Suppressor macrophage treated with lipopolysaccharide for 4 hours (primary cell): ENCODE measurements at regions not wholly inside any gene's neighbourhood (a gene's known extent, or its start where the extent isn't known, plus 50 kb on each side); places are given as distances from the start of the nearest gene placed in this dataset.

Experiments
- DNase-seq: peaks from one replicate; pipeline ENCODE4 v3.0.0-alpha.2; 2020

GRCh38 chr4:113849771-113850170, 88.2 kb upstream of the CAMK2D start:
- no peak for DNase-seq

DNA sequence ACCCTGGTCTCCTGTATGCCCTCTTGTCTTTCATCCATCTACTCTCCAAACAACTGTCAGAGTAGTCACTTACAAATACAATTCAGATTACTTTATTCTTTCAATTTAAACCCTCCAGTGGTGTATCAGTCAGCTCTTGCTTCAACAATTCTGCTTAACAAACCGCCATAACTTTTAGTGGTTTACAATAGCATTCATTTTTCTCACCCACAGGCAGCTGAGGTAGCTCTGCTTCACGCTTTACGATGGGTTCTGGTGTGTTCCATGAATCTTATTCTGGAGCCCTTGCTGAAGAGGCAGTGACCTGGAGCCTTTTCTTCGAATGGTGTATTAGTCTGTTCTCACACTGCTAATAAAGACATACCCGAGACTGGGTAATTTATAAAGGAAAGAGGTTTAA, 86.2 kb upstream of the CAMK2D start:
- DNase-seq, result no peak

- no peak for DNase-seq
These were observed 84.9 kb upstream of the CAMK2D start for GRCh38 chr4:113846433-113846832.

GRCh38 chr4:113845138-113845537, 83.6 kb upstream of the CAMK2D start:
- no peak for DNase-seq

DNA sequence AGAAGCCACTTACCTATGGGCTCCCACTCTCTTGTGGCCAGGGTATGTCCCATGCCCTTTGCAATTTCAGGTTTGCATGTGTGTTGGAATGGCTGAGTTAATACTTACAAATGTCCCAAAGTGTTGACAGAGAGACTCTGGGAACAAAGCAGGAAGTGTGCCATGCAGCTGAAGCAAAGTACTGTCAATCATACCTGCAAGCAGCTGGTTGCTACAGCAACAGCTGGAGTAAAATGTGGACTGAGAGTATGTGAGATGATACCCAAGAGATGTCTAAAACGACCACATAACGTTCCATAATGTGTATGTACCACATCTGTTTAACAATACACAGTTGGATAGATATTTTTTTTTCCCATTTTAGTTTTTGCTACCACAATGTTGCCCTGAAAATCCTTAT, 82.8 kb upstream of the CAMK2D start:
- no peak for DNase-seq

- no peak for DNase-seq
These were observed 79.3 kb upstream of the CAMK2D start for GRCh38 chr4:113840861-113841260.

DNA sequence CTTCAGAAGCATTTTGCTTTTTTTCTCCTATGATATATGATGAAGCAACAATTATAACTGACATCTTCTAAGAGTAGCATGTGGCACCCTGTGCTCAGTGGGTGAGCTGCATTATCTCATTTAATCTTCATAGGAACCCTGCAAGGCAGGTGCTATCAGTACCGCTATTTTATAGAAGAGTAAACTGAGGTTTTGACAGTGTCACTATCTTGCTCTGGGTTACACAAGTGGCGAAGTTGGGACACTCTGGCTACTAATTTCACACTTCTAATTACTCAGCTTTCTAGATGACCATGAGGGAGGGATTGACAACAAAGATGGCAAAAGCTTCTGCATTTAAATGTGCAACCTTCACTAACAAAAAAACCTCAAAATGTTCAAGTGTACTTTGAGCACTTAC, 76.9 kb upstream of the CAMK2D start:
- DNase-seq, result peak; percentile 44

GRCh38 chr4:113837397-113837796, 75.9 kb upstream of the CAMK2D start:
- peak; percentile 91 for DNase-seq

- DNase-seq, result no peak
These were observed 73.5 kb upstream of the CAMK2D start for GRCh38 chr4:113835005-113835404.

DNA sequence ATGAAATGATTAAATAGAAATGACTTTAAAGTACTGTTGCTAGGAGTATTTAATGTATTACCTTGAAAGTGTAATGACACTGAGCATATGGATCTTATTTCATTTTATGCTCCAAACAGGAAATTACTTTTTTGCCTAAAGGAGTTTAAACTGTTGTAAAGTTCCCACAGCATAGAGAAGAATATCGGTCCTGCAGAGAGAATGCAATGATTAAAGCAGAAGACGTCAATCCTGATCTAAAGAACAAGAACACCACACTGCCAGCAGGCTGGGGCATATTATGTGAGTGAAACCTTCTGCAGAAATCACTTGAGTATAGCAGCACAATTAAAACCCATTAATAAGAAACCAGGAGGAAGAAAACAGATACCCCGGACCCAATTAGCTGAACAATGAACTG, 72.8 kb upstream of the CAMK2D start:
- DNase-seq, result no peak

DNA sequence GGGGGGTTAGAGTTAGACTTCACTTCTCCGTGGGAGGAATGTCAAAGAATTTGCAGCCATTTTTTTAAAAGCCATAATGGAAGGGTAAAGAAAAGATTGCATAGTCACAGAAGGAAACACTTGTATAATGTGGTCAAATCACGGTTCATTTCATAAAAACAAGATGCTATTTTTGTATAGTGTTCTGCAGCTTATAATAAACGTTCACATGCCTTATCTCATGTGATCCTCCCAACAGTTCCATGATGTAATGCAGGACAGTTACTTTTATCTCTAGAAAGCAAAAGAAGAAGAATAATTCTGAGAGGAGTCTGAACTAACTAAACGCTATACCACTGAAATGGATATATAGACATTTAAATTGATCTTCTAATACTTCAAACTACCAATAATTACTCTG, 71.3 kb upstream of the CAMK2D start:
- DNase-seq, result peak; percentile 56

DNA sequence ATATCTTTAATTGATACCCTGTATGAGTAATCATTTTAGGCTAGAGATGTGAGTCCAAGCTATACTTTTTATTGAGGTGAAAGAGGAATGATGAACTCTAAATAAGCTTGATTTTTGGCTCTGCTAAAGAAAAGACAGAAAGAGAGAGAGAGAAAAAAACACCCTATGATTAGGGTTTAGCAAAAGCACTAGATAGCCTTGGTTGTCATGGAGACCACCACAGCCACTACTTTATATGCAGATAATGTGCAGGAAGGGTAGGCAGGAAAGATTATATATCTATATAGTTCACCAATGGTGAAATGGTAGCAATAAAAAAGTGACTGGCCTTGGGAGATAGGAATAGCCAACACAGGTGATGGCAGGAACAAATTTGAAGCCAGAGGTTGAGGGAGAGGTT, 69.9 kb upstream of the CAMK2D start:
- no peak for DNase-seq

DNA sequence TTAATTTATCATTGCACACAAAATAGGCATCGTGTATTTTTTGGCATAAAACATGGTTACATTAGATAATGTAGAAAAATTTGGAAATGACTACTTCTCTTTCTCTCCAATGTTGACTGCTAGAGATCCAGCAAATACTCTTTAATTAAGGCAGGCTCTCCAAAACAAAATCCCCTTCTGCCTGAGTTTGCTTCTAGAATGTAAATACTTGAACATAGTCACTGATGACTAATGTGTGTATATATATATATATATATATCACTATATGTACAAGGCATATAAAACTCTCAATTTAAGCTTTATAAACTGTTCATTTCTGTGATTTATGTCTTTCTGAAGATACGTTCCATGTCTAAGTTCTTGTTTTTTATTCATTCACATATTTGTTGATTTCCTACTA, 67.2 kb upstream of the CAMK2D start:
- no peak for DNase-seq

DNA sequence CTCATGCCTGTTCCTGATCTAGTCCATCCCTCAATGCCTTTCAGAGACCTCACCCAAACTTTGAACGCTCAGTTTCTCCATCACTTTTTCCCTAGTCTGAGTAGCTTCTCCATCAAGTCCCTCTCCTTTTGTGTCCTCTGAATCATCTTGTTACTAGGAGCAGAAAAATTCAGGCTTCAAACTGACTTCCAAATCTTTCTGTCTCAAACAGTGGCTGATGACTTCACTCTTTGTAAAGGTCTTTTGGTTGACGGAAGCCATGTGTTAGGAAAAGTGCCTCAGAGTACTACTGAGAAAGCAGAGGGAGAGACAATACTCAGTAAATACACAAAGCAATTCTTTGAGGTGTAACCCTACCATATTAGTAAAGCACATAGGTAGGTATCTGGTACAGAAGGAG, 65.7 kb upstream of the CAMK2D start:
- DNase-seq, result no peak

DNA sequence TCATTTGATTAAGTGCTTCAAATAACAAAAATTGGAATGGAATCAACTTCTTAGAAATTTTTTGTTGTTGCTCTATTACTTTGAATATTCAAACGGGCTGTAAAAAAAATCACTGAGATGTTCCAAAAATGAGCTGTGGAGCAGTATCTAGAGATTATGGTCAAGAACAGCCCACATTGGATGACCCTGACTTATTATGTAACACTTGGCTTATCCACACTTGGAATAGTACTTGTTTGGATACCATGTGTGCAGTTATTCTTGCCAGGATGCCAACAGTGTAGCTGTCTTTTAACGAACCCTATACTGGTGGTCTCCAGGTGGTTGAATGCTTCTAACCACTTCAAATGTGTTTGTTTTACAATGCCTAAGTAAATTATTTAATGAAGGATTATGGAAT, 64.9 kb upstream of the CAMK2D start:
- DNase-seq, result no peak

DNA sequence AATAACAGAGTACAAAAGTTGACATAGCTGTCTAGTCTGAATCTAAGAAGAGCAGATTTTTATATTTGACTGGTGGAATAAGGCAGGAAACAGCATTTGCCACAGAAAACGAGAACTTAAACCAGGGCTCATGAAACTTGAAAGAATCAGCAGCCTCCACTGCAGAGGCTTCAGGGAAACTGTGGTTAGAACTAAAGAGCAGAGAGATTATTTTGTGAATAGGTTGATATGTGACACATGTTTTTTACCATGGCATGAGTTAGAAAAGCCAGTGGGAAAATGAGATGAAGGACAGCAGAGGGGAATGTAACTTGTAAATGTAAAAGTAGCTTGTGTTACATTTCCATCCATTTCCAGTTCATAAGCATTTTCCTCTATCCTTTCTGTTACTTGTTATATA, 63.7 kb upstream of the CAMK2D start:
- DNase-seq, result peak; percentile 48

DNA sequence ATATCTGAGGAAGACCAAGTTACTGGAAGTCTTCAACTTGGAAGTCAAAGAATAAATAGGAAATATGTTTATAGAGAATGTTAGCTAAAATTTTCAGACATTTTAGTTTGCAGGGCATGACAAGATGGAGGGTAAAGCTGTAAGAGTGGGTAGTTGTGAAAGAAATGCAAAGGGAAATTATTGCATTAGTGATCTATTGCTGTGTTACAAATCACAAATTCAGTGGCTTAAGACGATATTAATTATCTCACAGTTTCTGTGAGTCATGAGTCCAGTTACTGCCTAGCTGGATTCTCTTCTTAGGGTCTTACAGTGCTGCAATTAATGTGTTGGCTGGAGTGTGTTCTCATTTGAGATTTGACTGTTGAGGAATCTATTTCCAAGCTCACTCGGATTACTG, 62.9 kb upstream of the CAMK2D start:
- peak; percentile 34 for DNase-seq

GRCh38 chr4:113823291-113823659, 61.7 kb upstream of the CAMK2D start:
- peak; percentile 85 for DNase-seq

DNA sequence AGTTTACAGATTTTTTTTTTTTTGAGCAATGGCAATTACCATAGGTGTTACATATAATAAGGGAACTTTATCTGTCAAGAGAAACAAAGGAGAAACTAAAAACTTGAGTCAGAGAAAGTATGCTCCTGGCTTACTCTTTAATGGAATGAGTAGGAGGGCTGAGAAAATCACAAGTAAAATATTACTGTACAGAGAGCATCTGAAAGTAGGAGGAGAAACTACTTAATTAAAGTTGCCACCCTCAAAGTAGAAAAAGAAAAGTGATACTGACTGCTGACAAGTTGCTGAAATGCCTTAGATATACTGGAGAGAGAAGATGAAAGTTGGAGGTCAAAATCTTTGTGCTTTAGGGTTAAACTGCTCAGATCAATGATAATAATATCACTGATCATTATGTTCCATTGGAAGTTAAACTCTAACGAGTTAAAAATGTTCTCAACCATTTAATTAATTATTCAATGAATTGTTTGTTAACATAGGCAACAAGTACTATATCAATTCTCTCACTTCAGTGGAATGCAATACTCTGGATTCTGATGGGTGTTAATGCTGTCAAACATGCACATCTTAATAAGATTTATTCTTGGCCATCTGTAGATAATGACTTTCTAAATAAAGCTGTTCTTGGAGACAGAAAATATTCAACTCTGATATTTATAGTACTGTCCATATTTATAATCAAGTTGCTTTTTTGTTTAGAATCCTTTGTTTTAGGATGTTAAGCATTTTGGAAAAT, 61.2 kb upstream of the CAMK2D start:
- peak; percentile 66 for DNase-seq

DNA sequence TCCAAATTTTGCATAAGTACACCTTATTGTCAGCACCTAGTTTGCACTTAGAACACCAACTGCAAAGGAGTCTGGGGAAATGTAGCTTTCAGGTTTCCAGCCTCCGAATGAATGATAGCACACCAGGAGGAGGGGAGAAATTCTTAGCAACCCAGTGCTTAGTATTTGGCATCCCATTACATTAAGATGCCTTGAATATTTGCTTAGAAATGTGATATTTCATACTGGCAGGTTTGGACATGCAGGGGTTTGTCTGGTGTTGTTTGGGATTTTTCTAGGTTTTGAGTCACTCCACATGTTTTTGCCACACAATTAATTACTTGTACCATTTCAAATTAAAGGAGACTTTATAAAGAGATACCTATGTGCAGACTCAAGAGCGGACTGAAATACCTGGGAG, 60.3 kb upstream of the CAMK2D start:
- DNase-seq, result no peak

GRCh38 chr4:113820108-113820507, 58.6 kb upstream of the CAMK2D start:
- DNase-seq, result no peak

- DNase-seq, result peak; percentile 91
These were observed 54.3 kb upstream of the CAMK2D start for GRCh38 chr4:113815826-113816225.

DNA sequence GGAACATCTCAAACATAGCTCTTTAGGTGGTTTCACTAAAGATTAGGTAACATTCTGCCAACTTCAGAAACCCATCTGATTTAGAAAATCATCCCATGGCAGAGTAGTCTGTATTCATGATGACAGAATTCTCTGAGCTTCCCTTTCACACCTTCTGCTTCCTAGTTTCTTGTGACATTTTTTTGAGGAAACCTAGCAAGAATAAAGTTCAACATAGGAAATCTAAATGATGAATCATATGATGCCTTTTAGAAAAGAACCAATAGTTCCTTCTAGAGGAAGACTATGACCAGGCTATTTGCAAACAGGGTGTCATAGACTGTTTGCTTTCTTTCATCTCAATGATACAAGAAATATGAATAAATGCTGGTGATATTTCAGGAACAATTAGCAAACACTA, 49.8 kb upstream of the CAMK2D start:
- peak; percentile 72 for DNase-seq
